HG03575 (cell line): ENCODE measurements at regions not wholly inside any gene's neighbourhood (a gene's known extent, or its start where the extent isn't known, plus 50 kb on each side); places are given as distances from the start of the nearest gene placed in this dataset.
"Not testable (repeated sequence)": the region's sequence is repeated elsewhere in the genome, so short reads cannot be mapped to it uniquely, and the experiment has no call there.

Experiments
- ATAC-seq: cut with Tn5 transposase; IDR thresholded peaks from one replicate; pipeline ENCODE4 v1.9.1; 2021; ENCODE audit not compliant: unreplicated experiment, insufficient number of reproducible peaks, low FRiP score; ENCODE audit errors: extremely low read depth

- ATAC-seq, result no peak
Observed at GRCh38 chr5:143601917-143602333, 198.4 kb upstream of the NR3C1 start.

- no peak for ATAC-seq
Observed at GRCh38 chr5:143601357-143601756, 197.9 kb upstream of the NR3C1 start.

GRCh38 chr5:143600396-143601075 is 197.1 kb upstream of the NR3C1 start:
- ATAC-seq, result no peak

GRCh38 chr5:143599474-143599873 is 196.0 kb upstream of the NR3C1 start:
- no peak for ATAC-seq

- no peak for ATAC-seq
Observed at GRCh38 chr5:143596824-143597223, 193.3 kb upstream of the NR3C1 start.

GRCh38 chr5:143594902-143595818 is 191.7 kb upstream of the NR3C1 start:
- no peak for ATAC-seq

- ATAC-seq, result no peak
Observed at GRCh38 chr5:143593723-143594122, 190.2 kb upstream of the NR3C1 start.

- no peak for ATAC-seq
Observed at GRCh38 chr5:143592648-143593047, 189.2 kb upstream of the NR3C1 start.

- no peak for ATAC-seq
Observed at GRCh38 chr5:143588933-143589662, 185.6 kb upstream of the NR3C1 start.

GRCh38 chr5:143588121-143588520 is 184.6 kb upstream of the NR3C1 start:
- not testable (repeated sequence) for ATAC-seq

- no peak for ATAC-seq
Observed at GRCh38 chr5:143586781-143587362, 183.4 kb upstream of the NR3C1 start.

- ATAC-seq, result no peak
Observed at GRCh38 chr5:143585970-143586369, 182.5 kb upstream of the NR3C1 start.

- ATAC-seq, result no peak
Observed at GRCh38 chr5:143583409-143583808, 179.9 kb upstream of the NR3C1 start.

GRCh38 chr5:143582869-143583268 is 179.4 kb upstream of the NR3C1 start:
- no peak for ATAC-seq

GRCh38 chr5:143582176-143582575 is 178.7 kb upstream of the NR3C1 start:
- ATAC-seq, result no peak

GRCh38 chr5:143581649-143582048 is 178.2 kb upstream of the NR3C1 start:
- ATAC-seq, result no peak

GRCh38 chr5:143581147-143581546 is 177.7 kb upstream of the NR3C1 start:
- ATAC-seq, result no peak

GRCh38 chr5:143576711-143577484 is 173.4 kb upstream of the NR3C1 start:
- no peak for ATAC-seq

- ATAC-seq, result no peak
Observed at GRCh38 chr5:143575286-143575685, 171.8 kb upstream of the NR3C1 start.
